ENCODE measurements at regions not wholly inside any gene's neighbourhood (a gene's known extent, or its start where the extent isn't known, plus 50 kb on each side); places are given as distances from the start of the nearest gene placed in this dataset.

DNA sequence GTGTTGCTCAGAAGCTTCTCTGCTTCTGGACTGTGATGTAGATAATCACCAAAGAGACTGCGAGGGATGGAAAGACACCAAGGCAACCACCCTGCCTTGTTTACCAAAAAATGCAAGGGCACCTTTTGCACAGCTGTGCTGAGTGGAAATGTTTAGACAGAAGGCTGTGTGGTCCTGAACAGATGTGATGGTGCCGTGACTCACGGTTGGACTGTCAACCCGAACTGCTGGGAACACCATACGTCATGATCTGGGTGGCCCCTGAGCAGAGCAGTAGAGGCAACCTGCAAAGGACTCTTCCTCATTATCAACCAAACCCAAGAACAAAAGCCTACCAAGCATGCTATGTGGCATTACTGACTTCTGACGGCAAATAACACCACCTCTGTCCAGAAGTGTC lies 61.3 kb upstream of the LPP start:
- no peak overlapping the region for H2BK5ac ChIP-seq (ENCODE audit: low read depth, low read length, poor library complexity)
- H2AFZ ChIP-seq (ENCODE audit: insufficient read depth, low read length, poor library complexity) = no peak overlapping the region
- no peak overlapping the region for H3K4me2 ChIP-seq (ENCODE audit: low read length)
- no peak overlapping the region for H3K4me3 ChIP-seq (ENCODE audit: low read depth, low read length)
- H4K91ac ChIP-seq (ENCODE audit: low read depth, low read length) = no peak overlapping the region
- no peak overlapping the region for H3K14ac ChIP-seq (ENCODE audit: low read length)
- no peak overlapping the region for H3K18ac ChIP-seq (ENCODE audit: low read length)
- no peak overlapping the region for H4K12ac ChIP-seq (ENCODE audit: low read depth, low read length)
- no peaks in the 10 kb centered on the region for H3K27me3 ChIP-seq (ENCODE audit: insufficient read depth, low read length)
- no peak overlapping the region for H2BK12ac ChIP-seq (ENCODE audit: low read length)
- H3K4ac ChIP-seq (ENCODE audit: low read depth, low read length) = no peak overlapping the region
- H3K79me1 ChIP-seq (ENCODE audit: low read length) = no peaks in the 10 kb centered on the region
- H3K23ac ChIP-seq (ENCODE audit: low read length) = no peak overlapping the region
- no peaks in the 10 kb centered on the region for H3K9me3 ChIP-seq (ENCODE audit: insufficient read depth, low read depth, low read length)
- no CpG with 5 or more reads among the region's 6 CpGs for WGBS (ENCODE audit: extremely low coverage, insufficient coverage, insufficient read length)
- H3K79me2 ChIP-seq (ENCODE audit: control insufficient read depth, insufficient read depth, low read length, poor library complexity) = no peaks in the 10 kb centered on the region
- H3K4me1 ChIP-seq (ENCODE audit: control insufficient read depth in 1 of 2, insufficient read depth in 2 of 2, low read length in 2 of 2) = no peaks in the 10 kb centered on the region
- H2AK5ac ChIP-seq (ENCODE audit: low read length) = no peak overlapping the region
- H3K36me3 ChIP-seq (ENCODE audit: control insufficient read depth in 1 of 2, insufficient read depth in 2 of 2, low read length in 2 of 2) = no peaks in the 10 kb centered on the region
- no peak overlapping the region for H3K9ac ChIP-seq (ENCODE audit: low read length)
- DNase-seq = no peak
- no peak overlapping the region for H4K8ac ChIP-seq (ENCODE audit: low read depth, low read length)
- H2BK120ac ChIP-seq (ENCODE audit: insufficient read depth, low read length, poor library complexity) = no peak overlapping the region
- no peak overlapping the region for H3K27ac ChIP-seq (ENCODE audit: low read depth, low read length)

DNA sequence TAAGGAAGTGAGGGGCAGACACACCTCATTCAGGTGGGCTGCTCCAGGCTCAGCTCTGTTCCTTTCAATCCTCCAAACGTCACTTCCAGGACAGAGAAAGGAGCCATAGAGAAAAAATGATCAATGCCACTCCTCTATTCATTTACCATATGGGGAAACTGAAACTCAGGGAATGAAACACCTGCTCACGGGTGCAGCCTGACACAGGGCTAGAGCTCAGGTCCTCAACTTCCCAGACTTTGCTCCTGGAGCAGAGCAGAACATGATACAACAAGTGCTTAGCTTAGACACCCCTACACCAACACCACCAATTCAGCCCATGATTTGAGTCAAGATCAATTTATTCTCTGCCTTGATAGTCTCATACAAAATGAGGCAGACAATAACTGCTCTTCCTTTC lies 58.5 kb upstream of the LPP start:
- Histone ChIP-seq H4K12ac (ENCODE audit: low read depth, low read length) (no peak overlapping the region), H3K14ac (ENCODE audit: low read length) (no peak overlapping the region), H3K79me2 (ENCODE audit: control insufficient read depth, insufficient read depth, low read length, poor library complexity) (no peaks in the 10 kb centered on the region), H3K36me3 (ENCODE audit: control insufficient read depth in 1 of 2, insufficient read depth in 2 of 2, low read length in 2 of 2) (no peaks in the 10 kb centered on the region), H3K4me2 (ENCODE audit: low read length) (no peak overlapping the region), H2BK12ac (ENCODE audit: low read length) (no peak overlapping the region), H2BK5ac (ENCODE audit: low read depth, low read length, poor library complexity) (no peak overlapping the region), H2AK5ac (ENCODE audit: low read length) (no peak overlapping the region), H3K9me3 (ENCODE audit: insufficient read depth, low read depth, low read length) (no peaks in the 10 kb centered on the region), H3K27ac (ENCODE audit: low read depth, low read length) (no peak overlapping the region), H4K91ac (ENCODE audit: low read depth, low read length) (no peak overlapping the region), H3K23ac (ENCODE audit: low read length) (no peak overlapping the region), H4K8ac (ENCODE audit: low read depth, low read length) (no peak overlapping the region), H2BK120ac (ENCODE audit: insufficient read depth, low read length, poor library complexity) (no peak overlapping the region), H3K4ac (ENCODE audit: low read depth, low read length) (no peak overlapping the region), H3K4me1 (ENCODE audit: control insufficient read depth in 1 of 2, insufficient read depth in 2 of 2, low read length in 2 of 2) (no peaks in the 10 kb centered on the region), H2AFZ (ENCODE audit: insufficient read depth, low read length, poor library complexity) (no peak overlapping the region), H3K18ac (ENCODE audit: low read length) (no peak overlapping the region), H3K27me3 (ENCODE audit: insufficient read depth, low read length) (no peaks in the 10 kb centered on the region), H3K79me1 (ENCODE audit: low read length) (no peaks in the 10 kb centered on the region), H3K9ac (ENCODE audit: low read length) (no peak overlapping the region), H3K4me3 (ENCODE audit: low read depth, low read length) (no peak overlapping the region)
- DNase-seq = no peak
- no CpG with 5 or more reads among the region's 2 CpGs for WGBS (ENCODE audit: extremely low coverage, insufficient coverage, insufficient read length)

DNA sequence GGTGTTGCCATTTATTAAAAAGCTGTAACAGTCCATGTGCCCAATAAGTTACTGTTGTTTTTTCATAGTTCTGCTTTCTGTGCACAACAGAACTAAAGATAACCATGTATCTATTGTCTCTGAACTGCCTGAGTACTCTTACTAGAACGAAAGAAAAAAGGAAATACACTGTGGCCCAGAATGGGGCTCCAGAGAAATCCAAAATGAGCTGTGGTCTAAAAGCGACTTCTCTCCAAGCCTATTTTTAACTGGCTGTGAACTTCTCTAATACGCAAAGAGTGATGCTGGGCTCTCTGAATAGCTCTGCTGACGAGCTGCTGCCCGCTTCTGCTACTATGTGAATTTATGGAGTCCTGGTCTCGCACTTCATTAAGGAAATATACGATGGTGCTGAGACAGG lies 56.2 kb upstream of the LPP start:
- WGBS (ENCODE audit: extremely low coverage, insufficient coverage, insufficient read length) = no CpG with 5 or more reads among the region's 7 CpGs
- H3K79me2 ChIP-seq (ENCODE audit: control insufficient read depth, insufficient read depth, low read length, poor library complexity) = no peaks in the 10 kb centered on the region
- no peak overlapping the region for H3K14ac ChIP-seq (ENCODE audit: low read length)
- H3K4me1 ChIP-seq (ENCODE audit: control insufficient read depth in 1 of 2, insufficient read depth in 2 of 2, low read length in 2 of 2) = no peaks in the 10 kb centered on the region
- H2AK5ac ChIP-seq (ENCODE audit: low read length) = no peak overlapping the region
- H3K18ac ChIP-seq (ENCODE audit: low read length) = no peak overlapping the region
- H2BK120ac ChIP-seq (ENCODE audit: insufficient read depth, low read length, poor library complexity) = no peak overlapping the region
- H4K91ac ChIP-seq (ENCODE audit: low read depth, low read length) = no peak overlapping the region
- H3K4me3 ChIP-seq (ENCODE audit: low read depth, low read length) = no peak overlapping the region
- H2AFZ ChIP-seq (ENCODE audit: insufficient read depth, low read length, poor library complexity) = no peak overlapping the region
- no peak overlapping the region for H4K8ac ChIP-seq (ENCODE audit: low read depth, low read length)
- no peak overlapping the region for H2BK12ac ChIP-seq (ENCODE audit: low read length)
- H4K12ac ChIP-seq (ENCODE audit: low read depth, low read length) = no peak overlapping the region
- no peaks in the 10 kb centered on the region for H3K9me3 ChIP-seq (ENCODE audit: insufficient read depth, low read depth, low read length)
- H3K4me2 ChIP-seq (ENCODE audit: low read length) = no peak overlapping the region
- DNase-seq = no peak
- no peaks in the 10 kb centered on the region for H3K79me1 ChIP-seq (ENCODE audit: low read length)
- H3K27me3 ChIP-seq (ENCODE audit: insufficient read depth, low read length) = no peaks in the 10 kb centered on the region
- no peaks in the 10 kb centered on the region for H3K36me3 ChIP-seq (ENCODE audit: control insufficient read depth in 1 of 2, insufficient read depth in 2 of 2, low read length in 2 of 2)
- no peak overlapping the region for H3K27ac ChIP-seq (ENCODE audit: low read depth, low read length)
- no peak overlapping the region for H3K23ac ChIP-seq (ENCODE audit: low read length)
- no peak overlapping the region for H2BK5ac ChIP-seq (ENCODE audit: low read depth, low read length, poor library complexity)
- H3K4ac ChIP-seq (ENCODE audit: low read depth, low read length) = no peak overlapping the region
- no peak overlapping the region for H3K9ac ChIP-seq (ENCODE audit: low read length)

DNA sequence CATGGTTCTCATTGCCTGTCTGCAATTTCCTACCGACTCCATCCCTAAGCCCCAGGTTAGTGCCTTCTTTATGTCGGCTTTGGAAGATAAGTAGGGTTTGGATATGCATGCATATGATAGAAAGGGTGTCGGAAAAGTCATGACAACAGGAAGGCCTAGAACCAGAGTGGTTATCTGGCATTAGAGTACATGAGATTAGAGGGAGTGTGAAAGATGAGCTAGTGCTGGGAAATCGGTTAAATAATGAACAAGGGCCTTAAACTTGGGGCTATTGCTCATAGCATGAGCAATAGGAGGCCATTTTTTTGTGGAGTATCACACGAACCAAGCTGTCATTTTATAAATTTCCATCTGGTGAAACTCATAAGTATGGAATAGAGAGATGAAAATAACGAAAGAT lies 54.0 kb upstream of the LPP start:
- Histone ChIP-seq H4K91ac (ENCODE audit: low read depth, low read length) (no peak overlapping the region), H3K27ac (ENCODE audit: low read depth, low read length) (no peak overlapping the region), H3K9ac (ENCODE audit: low read length) (no peak overlapping the region), H3K14ac (ENCODE audit: low read length) (no peak overlapping the region), H3K79me2 (ENCODE audit: control insufficient read depth, insufficient read depth, low read length, poor library complexity) (no peaks in the 10 kb centered on the region), H3K4me2 (ENCODE audit: low read length) (no peak overlapping the region), H2BK12ac (ENCODE audit: low read length) (no peak overlapping the region), H3K4me1 (ENCODE audit: control insufficient read depth in 1 of 2, insufficient read depth in 2 of 2, low read length in 2 of 2) (no peaks in the 10 kb centered on the region), H3K23ac (ENCODE audit: low read length) (no peak overlapping the region), H3K79me1 (ENCODE audit: low read length) (no peaks in the 10 kb centered on the region), H3K9me3 (ENCODE audit: insufficient read depth, low read depth, low read length) (no peaks in the 10 kb centered on the region), H3K18ac (ENCODE audit: low read length) (no peak overlapping the region), H3K27me3 (ENCODE audit: insufficient read depth, low read length) (no peaks in the 10 kb centered on the region), H2BK5ac (ENCODE audit: low read depth, low read length, poor library complexity) (no peak overlapping the region), H3K4ac (ENCODE audit: low read depth, low read length) (no peak overlapping the region), H2AK5ac (ENCODE audit: low read length) (no peak overlapping the region), H4K8ac (ENCODE audit: low read depth, low read length) (no peak overlapping the region), H4K12ac (ENCODE audit: low read depth, low read length) (no peak overlapping the region), H3K4me3 (ENCODE audit: low read depth, low read length) (no peak overlapping the region), H2AFZ (ENCODE audit: insufficient read depth, low read length, poor library complexity) (no peak overlapping the region), H2BK120ac (ENCODE audit: insufficient read depth, low read length, poor library complexity) (no peak overlapping the region), H3K36me3 (ENCODE audit: control insufficient read depth in 1 of 2, insufficient read depth in 2 of 2, low read length in 2 of 2) (no peaks in the 10 kb centered on the region)
- no CpG with 5 or more reads among the region's 6 CpGs for WGBS (ENCODE audit: extremely low coverage, insufficient coverage, insufficient read length)
- no peak for DNase-seq
